Renal pelvis (tissue), 1 donor: ENCODE measurements at regions not wholly inside any gene's neighbourhood (a gene's known extent, or its start where the extent isn't known, plus 50 kb on each side); places are given as distances from the start of the nearest gene placed in this dataset.
A peak's percentile ranks its signal among the peaks of the same experiment; 100 is the strongest.

Source experiments
- DNase-seq: peaks from one replicate; pipeline ENCODE4 v3.0.0-alpha.2; 2013

DNA sequence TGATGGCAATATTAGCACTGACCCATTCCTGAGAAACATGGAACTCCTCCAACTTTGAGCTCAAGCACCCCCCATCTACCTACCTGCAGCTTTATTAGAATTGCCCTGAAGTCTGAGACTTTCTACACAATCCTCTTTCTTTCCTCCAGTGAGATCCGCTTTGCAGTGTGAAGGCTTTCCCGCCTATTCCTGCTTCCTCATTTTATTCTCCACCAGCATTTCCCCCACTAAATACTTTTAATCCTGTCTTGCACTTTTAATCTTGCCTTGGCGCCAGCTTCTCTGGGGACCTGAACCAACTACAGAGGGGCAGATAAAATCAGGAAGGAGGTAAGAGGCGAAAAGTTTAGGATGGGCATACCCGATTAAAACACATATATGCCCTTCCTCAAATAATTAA, 178.1 kb upstream of the PRDM1 start:
- no peak for DNase-seq

DNA sequence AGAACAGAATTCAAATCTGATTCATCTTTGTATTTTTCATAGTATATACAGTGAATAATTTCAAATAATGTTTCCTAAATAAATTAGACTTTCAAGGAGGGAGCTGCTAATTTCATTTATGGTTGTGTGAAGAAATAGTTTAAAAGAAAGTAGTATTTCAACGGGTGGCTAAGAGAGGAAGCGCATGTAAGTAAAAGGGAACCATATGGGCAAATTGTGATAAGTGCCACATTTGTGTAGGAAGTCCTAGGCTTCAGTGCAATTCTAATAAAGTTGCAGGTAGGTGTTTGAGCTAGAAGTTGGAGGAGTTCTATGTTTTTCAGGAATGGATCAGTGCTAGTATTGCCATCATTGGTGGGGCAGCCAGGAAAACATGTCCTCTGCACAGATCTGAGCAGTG, 178.8 kb upstream of the PRDM1 start:
- DNase-seq: no peak

DNA sequence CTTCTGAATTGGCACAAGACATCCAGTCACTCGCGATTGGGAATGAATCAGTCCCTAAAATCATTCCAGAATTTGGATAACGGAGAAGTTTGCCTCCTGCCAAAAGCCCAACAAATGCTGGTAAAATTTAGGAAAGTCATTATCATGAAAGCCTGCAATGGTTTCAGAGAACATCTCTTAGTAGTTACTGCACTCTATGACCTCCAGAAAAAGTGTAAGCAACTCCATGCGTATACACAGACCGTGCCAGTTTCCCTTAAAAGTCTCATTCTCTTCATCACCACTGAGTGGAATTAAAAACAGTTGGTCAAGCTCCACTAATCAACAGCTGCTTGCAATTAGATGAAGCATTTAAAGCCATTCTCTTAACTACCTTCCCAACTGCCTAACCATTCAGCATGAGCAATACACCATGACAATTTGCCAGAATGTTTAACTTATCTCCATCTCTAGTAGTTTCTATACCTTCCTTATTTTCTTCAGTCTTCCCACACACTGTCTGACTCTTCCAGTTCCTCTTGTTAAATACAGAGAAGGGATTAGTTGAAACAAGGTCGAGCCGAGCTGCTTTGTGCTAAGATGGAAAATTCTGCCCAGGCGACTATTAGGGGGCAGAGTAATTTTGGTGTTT, 183.6 kb upstream of the PRDM1 start:
- peak; percentile 33 for DNase-seq

DNA sequence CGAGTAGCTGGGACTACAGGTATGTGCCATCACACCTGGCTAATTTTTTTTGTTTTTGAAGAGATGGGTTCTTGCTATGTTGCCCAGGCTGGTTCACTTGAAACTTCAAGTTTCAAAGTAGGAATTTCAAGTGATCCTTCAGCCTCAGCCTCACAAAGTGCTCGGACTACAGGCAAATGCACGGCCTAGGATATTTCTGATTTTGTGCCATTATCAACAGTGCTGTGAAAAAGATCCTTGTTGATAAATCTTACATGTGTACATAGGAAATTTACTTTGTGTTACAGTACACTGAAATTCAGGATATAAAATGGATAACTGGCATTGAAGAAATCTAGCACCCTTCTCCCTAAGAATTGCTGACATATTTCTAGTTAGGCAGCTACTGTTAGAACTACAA, 184.6 kb upstream of the PRDM1 start:
- DNase-seq: no peak

DNA sequence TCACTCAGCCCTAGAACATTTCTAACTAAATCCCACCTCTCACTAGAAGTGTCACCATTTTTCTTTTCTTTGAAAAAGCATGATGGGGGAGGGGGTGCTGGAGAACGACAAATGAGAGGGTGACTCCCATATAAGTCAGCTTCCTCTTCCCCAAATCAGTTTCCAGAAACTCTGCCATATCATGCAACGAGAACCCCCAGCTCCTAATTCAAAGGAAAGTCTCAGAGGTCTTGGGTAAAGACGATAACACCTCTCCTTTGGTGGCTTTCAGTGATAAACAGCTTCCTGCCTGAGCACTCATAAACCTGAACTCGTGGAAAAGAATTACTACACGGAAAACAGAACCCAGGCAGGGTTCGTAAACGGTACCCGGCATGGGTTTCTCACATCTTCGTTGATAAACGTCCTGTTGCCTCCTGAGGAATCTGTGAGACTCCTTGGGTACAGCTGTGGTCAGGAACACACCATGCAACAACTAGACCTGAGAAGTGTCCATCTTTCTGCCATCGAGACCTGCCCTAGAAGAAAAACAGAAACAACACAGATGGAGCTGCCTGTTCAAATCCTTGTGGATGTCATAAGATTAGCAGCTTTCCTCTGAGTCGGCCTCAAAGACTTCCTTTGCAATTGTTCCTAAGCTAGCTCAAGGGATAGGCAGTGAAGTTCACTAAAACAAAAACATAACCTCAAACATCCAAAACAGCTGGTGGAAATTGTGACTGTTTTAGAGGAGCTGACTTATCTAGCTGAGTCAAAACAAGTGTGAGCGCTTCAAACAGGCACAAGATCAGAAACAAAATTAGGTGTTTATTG, 185.8 kb upstream of the PRDM1 start:
- no peak for DNase-seq

DNA sequence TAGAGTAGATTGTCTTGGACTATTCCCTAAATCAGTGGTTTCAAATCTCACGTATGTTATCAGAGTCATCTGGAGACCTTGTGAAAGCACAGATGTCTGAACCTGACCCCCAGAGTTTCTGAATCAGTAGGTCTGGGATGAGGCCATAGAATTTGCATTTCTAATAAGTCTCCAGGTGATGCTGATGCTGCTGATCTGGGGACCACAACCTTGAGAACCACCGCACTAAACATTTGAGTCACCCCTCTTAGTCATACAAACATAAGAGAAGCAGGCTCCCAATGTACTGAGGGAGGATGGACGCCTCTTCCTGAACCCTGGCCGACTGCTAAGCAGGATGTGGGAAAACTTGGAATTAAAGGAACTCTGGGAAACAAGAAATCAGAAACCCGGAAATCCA, 187.8 kb upstream of the PRDM1 start:
- no peak for DNase-seq

DNA sequence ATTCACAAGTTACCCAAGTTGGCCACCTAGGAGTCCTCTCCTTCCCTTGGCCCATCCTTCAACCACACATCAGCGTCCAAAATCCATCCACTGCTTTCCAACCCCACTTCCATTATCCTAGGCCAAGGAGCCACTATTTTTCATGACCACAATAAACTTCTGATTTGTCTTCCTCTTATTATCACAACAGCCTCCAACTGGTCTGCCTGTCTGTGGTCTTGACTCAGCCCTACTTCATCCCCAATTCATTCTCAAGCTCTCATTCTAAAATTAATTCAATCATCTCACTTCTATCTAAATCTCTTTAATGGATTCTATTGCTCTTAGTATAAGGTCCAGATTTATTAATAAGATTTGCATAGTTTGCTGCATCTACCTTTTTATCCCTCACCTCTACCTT, 189.0 kb upstream of the PRDM1 start:
- DNase-seq: no peak

DNA sequence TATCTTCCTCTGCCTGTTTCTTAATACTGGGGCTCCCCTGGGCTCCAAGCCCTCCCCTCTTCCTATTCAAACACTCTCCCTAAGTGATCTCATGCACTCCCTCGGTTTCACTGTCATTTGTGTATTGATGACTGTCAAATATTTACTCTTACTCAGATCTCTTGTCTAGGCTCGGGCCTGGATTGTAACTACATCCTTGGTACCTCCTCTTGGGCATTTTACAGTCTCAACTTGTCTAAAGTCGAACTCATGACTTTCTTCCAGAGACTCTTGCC, 189.4 kb upstream of the PRDM1 start:
- DNase-seq: no peak

DNA sequence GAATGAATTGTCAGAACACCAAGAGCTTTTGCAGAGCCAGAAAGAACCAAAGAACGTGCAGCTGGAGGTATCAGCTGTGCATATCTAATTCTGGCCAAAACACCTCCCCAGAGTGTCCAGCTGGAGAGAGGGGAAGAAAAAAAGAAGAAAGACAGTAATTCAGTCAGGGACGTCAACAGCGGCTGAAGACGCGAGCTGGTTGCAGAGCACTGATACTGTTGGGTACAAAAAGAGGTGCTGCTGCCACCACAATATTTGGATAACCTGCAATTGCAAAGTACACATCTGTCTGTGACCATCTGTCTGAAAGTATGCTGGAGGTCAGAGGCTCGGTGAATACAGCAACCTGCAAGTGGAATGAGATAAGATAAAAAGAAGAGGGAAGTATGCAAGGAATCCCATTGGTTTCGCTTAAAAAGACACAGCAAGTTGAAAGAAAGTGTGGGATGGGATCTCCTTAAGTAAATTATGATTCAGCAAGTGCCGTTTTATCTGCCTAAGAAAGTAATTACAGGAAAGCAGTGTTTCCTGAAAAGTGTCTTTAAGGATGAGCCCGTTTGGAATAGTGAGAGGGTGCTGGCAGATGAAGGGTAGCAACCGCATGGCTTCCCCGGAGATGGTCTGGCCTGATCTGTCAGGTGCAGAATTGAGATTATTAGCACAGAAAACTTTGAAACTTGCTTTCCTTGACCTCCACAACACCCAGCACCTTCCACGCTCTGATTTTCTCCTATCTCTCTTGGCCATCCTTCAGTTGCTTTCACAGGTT, 189.9 kb upstream of the PRDM1 start:
- no peak for DNase-seq

DNA sequence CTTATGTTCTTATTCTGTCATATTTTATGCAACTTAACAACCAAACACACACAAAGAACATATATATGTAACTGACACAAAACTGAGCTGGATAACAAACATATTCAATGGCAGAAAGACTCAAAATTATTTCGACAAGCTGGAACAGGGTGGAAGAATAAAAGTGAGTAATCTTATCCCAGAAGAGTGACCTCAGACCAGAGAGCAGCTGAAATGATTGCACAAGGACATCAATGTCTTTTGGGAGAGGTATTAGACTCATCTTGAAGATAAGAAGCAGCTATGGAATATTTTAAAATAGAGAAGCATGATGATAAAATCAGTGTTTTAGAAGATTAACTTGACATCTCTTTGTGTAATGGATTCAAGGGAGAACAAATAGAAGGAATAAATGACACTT, 191.6 kb upstream of the PRDM1 start:
- no peak for DNase-seq

DNA sequence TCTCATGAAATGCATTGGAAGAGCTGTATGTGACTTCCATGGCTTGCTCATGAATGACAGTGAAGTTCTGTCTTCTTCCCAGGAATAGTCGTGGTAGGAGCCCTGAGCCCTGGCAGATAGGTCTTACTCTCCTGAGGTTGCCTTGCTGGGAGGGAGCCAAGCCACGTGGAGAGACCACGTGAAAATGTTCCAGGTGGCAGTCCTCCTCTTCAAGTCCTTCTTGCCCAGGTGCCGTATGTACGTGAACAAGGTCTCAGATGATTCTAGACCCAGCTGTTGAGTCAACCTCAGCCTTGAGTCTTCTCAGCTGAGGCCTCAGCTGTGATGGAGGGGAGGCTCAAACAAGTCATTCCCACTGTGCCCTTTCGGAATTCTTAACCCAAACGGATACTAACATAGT, 192.4 kb upstream of the PRDM1 start:
- DNase-seq: no peak

DNA sequence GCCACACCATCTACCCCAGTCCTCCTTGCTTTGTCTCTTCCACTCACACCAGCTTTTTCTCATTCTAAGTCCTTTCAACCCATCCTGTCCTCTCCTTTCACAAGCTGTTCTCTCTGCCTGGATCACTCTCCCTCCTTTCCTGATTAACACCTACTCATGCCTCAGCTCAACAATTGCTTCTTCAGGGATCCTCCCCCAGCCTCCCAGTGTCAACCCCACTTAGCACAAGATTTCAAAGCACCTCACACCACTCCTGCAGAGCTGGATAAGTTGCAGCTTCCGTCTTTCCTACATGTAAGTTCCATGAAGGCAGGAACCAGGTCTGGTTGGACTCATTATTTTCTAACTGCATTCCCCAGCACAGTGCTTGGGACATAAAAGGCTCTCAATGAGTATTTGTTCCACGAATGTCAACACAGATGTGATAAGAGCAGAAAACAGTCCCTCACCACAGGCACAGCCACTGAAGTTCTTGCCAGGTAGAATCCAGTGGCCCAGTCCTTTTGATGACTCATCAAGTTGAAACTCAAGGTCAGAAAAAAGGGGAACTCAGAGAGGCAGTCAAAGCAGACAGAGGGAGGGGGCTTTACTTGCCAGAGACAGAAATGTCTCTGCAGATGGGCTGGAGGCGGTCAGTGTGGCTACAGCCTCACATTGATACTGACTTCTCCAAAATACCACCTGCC, 193.4 kb upstream of the PRDM1 start:
- DNase-seq: no peak

DNA sequence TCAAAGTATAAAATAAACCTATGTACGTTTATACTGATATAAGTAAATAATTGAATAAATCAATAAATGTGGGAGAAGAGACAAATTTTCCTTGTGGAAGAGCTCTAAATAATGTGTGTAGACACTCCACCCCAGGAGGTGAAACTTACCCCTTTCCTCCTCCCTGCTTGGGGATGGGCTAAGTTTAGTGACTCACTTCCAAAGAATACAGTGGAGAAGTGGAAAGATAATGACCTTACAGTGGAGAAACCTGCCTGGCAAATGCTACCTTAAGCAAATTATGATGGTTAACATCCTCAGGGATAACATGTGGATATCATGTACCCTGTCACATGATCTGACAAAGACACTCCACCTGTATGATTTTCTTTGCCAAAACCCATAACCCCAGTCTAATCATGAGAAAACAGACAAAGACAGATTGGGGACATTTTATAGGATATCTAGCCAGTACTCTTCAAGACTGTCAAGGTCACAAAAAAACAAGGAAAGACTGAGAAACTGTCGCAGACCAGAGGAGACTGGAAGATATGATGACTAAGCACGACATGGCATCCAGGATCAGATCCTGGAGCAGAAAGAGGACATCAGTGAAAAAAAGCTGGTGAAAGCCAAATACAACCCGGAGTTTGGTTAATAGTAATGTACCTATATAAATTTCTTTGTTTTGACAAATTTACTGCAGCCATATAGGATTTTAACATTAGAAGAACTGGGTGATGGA, 195.5 kb upstream of the PRDM1 start:
- DNase-seq: no peak

DNA sequence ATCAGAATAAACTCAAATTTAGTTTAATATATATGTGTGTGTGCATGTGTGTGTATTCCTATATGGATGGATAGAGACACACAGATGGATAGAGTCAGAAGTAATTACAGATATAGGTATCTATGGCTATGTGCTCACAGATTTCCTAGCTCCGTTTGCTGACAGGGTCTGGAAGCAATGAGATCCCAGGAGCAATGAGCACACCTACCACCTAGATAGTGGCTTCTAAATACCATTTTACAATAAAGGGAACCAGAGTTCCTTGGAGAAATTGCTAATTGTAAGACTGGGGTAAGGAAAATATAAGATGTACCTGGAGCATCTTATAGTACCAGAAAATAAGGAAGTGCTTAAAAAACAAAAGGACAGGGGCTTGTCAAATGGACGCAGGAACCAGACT, 196.2 kb upstream of the PRDM1 start:
- DNase-seq: no peak

DNA sequence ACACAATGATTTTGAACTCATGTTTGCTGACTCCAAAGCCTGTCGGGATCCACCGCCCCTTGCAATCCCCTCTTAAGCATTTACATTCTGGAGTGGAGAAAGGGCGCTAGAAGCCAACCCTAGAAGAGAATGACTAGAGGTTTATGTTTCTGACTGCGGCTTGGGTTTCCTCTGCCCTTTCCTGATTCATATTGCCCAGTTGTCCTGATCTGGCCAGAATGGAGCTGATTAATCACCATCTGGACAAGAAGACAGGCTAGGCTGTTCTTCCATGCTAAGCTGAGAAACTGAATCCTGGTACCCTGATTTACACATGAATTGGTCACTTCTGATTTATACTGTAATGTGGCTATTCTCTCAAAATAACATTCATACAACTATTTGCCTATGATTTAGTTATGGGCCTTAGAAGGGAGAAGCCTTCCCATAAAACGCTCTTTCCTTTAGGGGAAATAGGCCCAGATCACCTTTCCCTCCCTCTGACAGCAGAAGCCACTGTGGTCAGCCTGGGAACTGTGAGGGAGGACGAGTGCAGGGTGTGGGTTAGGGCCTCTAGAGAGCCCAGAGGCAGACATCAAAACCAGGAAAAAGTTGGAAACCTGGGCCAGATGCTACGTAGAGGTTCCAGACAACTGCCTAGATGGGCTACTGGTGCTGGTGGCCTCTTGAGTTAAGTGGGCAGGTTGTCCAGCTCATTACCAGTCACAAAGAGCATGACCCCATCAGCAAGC, 199.2 kb upstream of the PRDM1 start:
- DNase-seq: no peak

DNA sequence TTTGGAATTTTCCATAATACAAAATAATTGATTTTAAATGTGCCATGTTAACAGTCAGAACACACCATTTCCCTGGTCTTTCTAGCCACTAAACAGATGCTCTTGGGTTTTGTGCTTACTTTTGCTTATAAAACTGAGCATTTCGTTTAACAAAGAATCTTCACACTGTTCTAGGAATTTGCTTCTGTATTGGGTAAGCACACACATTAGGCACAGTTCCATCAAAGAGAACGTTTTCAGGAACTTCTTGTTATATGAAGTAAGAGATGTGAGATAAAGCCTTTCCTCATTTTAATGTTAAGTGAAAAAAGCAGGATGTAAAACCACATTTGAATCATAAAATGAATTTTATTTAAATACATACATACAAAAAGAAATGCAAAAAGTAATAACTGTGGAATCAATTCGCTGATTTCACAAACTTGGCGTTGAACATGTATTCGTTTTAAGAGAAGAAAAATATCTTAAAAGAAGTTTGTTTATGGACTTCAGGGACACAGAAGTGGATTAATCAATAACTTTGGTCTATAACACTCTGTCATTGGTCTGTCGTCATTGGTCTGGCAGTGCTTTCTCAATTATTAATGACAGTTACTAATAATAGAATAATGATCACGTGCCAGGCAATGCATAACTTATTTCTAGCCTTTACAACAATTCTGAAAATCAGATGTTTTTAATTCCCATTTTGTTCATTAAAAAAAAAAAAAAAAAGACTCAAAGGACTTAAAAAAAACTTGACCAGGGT, 199.9 kb upstream of the PRDM1 start:
- DNase-seq: no peak

DNA sequence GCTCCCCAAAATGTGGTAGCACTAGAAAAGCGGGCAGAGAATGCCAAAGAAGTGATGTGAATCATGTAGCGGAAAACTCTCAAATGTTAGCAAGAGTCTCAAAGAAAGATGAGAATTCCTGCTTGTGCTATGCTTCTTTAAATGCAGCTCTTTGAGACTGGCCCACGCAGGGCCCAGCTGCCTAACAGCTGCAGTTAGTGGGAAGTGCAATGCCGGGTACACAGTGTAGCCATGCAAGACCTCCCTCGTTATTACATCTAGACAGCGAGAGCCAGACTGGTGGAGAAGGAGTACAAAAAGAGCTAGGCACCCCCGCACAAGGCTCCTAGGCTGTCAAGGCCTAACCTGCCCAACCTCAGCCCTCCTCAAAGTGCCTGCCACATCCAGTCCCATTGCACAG, 201.7 kb upstream of the PRDM1 start:
- DNase-seq: no peak

DNA sequence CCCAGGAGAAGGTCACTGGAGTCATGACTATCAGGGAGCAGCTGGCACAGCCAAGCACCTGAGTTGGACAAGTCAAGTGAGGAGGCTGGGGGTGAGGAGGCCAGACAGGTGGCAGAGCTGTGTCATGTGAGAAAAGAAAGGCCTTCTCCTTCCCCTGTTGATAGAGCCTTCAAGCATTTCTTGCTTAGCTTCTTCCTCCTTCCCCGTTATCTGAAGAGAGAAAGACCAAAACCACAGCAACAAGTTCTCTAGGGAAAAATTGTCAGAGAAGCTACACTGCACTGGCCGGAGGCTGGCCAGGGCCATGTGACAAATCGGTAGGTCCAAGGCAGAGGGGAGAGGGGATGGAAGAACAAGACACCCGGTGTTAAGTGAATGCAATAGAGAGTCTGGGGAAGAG, 202.1 kb upstream of the PRDM1 start:
- DNase-seq: no peak

DNA sequence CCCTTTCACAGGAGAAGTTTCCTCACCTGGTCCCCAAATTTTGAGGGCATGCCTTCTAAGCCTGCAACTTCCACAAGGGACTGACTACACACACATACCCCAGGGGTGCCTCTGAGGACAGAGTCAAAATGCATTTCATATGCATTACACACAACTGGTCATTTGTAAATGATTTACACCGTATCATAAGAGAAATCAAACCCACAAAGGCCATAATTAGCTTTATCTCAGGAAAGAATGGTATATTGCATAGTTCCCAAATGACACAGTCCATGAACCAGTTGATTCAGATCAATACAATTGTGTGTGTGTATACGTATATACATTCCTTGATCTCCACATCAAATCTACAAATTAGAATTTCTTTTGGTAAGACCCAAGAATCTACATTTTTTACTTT, 203.3 kb upstream of the PRDM1 start:
- DNase-seq: no peak

DNA sequence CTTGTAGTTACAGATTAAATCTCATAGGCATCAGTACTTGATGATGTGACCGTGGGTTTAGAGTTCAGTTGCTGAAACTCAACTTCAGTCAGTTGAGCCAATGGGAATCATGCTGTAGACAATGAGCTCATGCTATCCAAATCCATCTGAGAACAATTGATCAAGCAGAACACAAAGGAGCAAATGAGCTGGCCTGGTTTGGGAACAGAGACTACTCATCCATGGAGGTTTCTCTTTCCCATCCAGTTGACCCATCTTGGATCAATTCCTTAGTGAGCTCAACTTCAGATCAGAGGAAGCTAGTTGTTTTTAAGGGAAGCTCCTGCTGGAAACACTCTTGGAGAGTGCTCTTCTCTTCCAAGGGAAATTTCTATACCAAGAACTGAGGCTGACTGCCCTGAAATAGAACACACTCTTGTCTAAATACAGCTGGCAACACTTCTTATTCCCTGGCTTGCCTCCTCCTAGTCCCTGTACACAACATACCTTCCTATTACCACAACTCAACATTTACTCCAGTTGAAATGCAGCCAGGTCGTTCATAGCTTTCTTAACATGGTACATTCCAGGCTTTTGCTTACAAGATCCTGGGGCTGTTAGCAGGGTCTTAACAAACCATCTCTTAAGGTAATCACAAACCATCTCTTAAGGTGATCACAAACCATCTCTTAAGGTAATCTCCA, 203.9 kb upstream of the PRDM1 start:
- no peak for DNase-seq
